ENCODE measurements at regions not wholly inside any gene's neighbourhood (a gene's known extent, or its start where the extent isn't known, plus 50 kb on each side); places are given as distances from the start of the nearest gene placed in this dataset.

DNA sequence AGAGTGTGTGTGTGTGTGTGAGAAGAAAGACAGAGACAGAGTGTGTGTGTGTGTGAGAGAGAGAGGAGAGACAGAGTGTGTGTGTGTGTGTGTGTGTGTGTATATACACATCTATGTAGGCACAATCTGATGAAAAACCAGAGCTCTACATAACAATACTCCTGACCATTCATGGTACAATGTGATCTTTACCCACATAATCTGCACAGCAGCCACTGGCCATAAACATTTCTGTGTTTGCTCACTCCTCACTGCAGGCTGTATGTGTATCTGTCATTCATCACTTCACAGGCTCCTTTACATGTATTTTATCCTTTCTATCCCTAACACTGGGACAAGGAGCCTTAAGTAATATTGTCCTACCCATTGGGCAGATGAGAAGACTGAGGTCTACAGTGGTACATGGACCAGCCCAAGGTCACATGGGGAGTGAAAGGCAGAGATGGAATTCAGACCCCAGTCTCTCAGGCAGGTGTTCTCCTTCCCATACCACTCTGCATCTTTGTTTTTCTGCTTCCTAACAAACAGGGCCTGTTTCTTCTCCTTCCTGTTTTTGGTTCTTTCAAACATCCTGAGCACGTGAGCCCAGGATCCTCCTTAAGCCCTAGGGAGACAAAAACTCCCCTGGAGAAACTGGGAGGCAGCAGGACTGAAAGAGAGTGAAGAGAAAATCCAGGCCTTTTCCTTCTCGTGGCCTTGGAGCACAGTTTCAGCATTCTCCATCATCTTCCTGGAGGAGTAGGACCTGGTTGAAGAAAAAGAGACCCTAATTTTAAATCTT, 201.7 kb upstream of the MSX2 start:
- DNase-seq, result no peak
- TF ChIP-seq, protein P1, sequence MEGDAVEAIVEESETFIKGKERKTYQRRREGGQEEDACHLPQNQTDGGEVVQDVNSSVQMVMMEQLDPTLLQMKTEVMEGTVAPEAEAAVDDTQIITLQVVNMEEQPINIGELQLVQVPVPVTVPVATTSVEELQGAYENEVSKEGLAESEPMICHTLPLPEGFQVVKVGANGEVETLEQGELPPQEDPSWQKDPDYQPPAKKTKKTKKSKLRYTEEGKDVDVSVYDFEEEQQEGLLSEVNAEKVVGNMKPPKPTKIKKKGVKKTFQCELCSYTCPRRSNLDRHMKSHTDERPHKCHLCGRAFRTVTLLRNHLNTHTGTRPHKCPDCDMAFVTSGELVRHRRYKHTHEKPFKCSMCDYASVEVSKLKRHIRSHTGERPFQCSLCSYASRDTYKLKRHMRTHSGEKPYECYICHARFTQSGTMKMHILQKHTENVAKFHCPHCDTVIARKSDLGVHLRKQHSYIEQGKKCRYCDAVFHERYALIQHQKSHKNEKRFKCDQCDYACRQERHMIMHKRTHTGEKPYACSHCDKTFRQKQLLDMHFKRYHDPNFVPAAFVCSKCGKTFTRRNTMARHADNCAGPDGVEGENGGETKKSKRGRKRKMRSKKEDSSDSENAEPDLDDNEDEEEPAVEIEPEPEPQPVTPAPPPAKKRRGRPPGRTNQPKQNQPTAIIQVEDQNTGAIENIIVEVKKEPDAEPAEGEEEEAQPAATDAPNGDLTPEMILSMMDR (IDR thresholded peaks at IDR 0.05; ENCODE audit: control extremely low read depth, extremely low read depth), result no peak
- no peak overlapping the region for H3K27ac ChIP-seq (ENCODE audit: low read depth in 1 of 2, low read length in 1 of 2)
- peaks cover 0 to 6% (median 2%) of the 10 kb centered on the region in 3 donors for H3K27me3 ChIP-seq (ENCODE audit: control insufficient read depth in 3 of 3, insufficient read depth in 3 of 3, low read length in 2 of 3)
- no peaks in the 10 kb centered on the region for H3K9me3 ChIP-seq (ENCODE audit: control insufficient read depth in 4 of 4, insufficient read depth in 3 of 4, low read length in 3 of 4)
- no peak overlapping the region for H3K9ac ChIP-seq (ENCODE audit: insufficient read depth in 1 of 2, low read length in 2 of 2)
- WGBS, 2 donors, result 50 to 60% methylated on average over 2 of the region's 2 CpGs
- no peak for ATAC-seq (ENCODE audit: insufficient read depth, low FRiP score)
- H3K4me1 ChIP-seq (ENCODE audit: control insufficient read depth in 5 of 5, insufficient read depth in 5 of 5, low read length in 5 of 5), result peaks cover 0 to 9% (median 0%) of the 10 kb centered on the region in 5 donors
- H3K36me3 ChIP-seq (ENCODE audit: control insufficient read depth in 4 of 4, insufficient read depth in 4 of 4, low read length in 4 of 4), result no peaks in the 10 kb centered on the region
- no peak overlapping the region for H3K4me3 ChIP-seq

DNA sequence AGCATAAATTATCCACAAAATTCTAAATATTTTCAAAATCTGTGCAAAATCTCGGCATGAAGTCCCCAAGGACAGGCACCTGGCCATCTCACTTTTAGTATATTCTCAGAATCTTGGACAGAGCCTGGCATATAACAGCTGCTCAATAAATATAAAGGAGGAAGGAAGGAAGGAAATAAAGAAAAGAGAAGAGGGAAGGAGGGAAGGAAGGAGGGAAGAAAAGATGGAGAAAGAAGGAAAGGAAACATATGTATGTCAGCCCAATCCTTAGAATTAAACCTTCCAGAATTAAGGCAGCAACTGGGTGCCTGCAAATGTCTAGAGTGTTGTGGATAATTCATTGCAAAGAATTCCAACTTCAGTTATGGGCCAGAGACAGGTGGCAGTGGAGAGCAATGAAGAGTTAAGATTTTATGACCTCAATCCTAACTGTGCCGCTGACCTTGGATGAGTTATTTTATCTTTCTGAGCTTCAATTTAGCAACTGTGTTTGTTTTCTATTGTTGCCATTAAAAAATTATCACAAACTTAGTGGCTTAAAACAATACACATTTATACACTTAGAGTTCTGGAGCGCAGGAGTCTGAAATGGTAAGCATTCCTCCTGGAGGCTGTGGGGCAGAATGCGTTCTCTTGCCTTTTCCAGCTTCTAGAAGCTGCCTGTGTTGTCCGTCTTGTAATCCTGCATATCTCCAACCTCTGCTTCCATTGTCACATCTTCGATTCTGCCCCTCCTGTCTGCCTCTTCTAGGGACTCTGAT, 200.9 kb upstream of the MSX2 start:
- ATAC-seq (ENCODE audit: insufficient read depth, low FRiP score) (no peak), DNase-seq (no peak)
- H3K4me1 ChIP-seq (ENCODE audit: control insufficient read depth in 5 of 5, insufficient read depth in 5 of 5, low read length in 5 of 5), result peaks cover 0 to 16% (median 0%) of the 10 kb centered on the region in 5 donors
- no peaks in the 10 kb centered on the region for H3K36me3 ChIP-seq (ENCODE audit: control insufficient read depth in 4 of 4, insufficient read depth in 4 of 4, low read length in 4 of 4)
- peaks cover 0 to 5% (median 2%) of the 10 kb centered on the region in 3 donors for H3K27me3 ChIP-seq (ENCODE audit: control insufficient read depth in 3 of 3, insufficient read depth in 3 of 3, low read length in 2 of 3)
- no peak overlapping the region for H3K9ac ChIP-seq (ENCODE audit: insufficient read depth in 1 of 2, low read length in 2 of 2)
- no peak overlapping the region for H3K4me3 ChIP-seq
- 71 to 82% methylated on average over 6 of the region's 6 CpGs for WGBS, 2 donors
- no peaks in the 10 kb centered on the region for H3K9me3 ChIP-seq (ENCODE audit: control insufficient read depth in 4 of 4, insufficient read depth in 3 of 4, low read length in 3 of 4)
- no peak overlapping the region for H3K27ac ChIP-seq (ENCODE audit: low read depth in 1 of 2, low read length in 1 of 2)
- TF ChIP-seq, protein P1 (IDR thresholded peaks at IDR 0.05; ENCODE audit: control extremely low read depth, extremely low read depth), result no peak

DNA sequence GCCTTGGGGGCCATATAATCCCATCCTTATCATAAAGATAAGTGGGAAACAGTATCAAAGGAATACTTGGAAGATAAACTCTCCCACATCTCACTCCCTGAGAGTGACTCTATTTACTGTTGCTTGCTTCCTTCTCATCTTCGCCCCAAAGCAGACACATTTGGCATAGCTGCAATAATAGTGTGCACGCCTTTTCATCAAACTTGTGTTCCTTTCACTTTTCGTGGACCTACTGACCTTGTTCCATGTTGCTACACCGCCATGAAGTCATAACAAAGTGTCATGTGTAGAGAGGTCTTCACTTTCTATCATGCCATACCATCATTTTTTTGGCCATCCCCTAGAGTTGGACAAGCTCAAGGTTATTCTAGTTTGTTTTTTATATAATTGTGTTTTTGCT, 200.0 kb upstream of the MSX2 start:
- Histone ChIP-seq H3K9ac (ENCODE audit: insufficient read depth in 1 of 2, low read length in 2 of 2) (no peak overlapping the region), H3K36me3 (ENCODE audit: control insufficient read depth in 4 of 4, insufficient read depth in 4 of 4, low read length in 4 of 4) (no peaks in the 10 kb centered on the region), H3K27ac (ENCODE audit: low read depth in 1 of 2, low read length in 1 of 2) (no peak overlapping the region), H3K4me3 (no peak overlapping the region), H3K9me3 (ENCODE audit: control insufficient read depth in 4 of 4, insufficient read depth in 3 of 4, low read length in 3 of 4) (no peaks in the 10 kb centered on the region), H3K4me1 (ENCODE audit: control insufficient read depth in 5 of 5, insufficient read depth in 5 of 5, low read length in 5 of 5) (peaks cover 0 to 16% (median 0%) of the 10 kb centered on the region in 5 donors), H3K27me3 (ENCODE audit: control insufficient read depth in 3 of 3, insufficient read depth in 3 of 3, low read length in 2 of 3) (peaks cover 0 to 5% (median 0%) of the 10 kb centered on the region in 3 donors)
- TF ChIP-seq, protein P1 (IDR thresholded peaks at IDR 0.05; ENCODE audit: control extremely low read depth, extremely low read depth), result no peak
- 80 to 87% methylated on average over 4 of the region's 4 CpGs for WGBS, 2 donors
- DNase-seq (no peak), ATAC-seq (ENCODE audit: insufficient read depth, low FRiP score) (no peak)
